GM21529 (cell line): ENCODE measurements at regions not wholly inside any gene's neighbourhood (a gene's known extent, or its start where the extent isn't known, plus 50 kb on each side); places are given as distances from the start of the nearest gene placed in this dataset.
"Not testable (repeated sequence)": the region's sequence is repeated elsewhere in the genome, so short reads cannot be mapped to it uniquely, and the experiment has no call there.

Experiments used
- ATAC-seq: cut with Tn5 transposase; IDR thresholded peaks from one replicate; pipeline ENCODE4 v1.9.1; 2021; ENCODE audit not compliant: unreplicated experiment

GRCh38 chr13:111658145-111659100 lies 338.0 kb downstream of the TEX29 start:
- ATAC-seq, result no peak

GRCh38 chr13:111659219-111659775 lies 338.9 kb downstream of the TEX29 start:
- ATAC-seq, result no peak

- ATAC-seq, result no peak
Observed at GRCh38 chr13:111659842-111660241, 339.4 kb downstream of the TEX29 start.

- ATAC-seq, result no peak
Observed at GRCh38 chr13:111661052-111661451, 340.6 kb downstream of the TEX29 start.

- no peak for ATAC-seq
Observed at GRCh38 chr13:111661776-111662175, 341.3 kb downstream of the TEX29 start.

- no peak for ATAC-seq
Observed at GRCh38 chr13:111662451-111662850, 342.0 kb downstream of the TEX29 start.

GRCh38 chr13:111662895-111663294 lies 342.5 kb downstream of the TEX29 start:
- no peak for ATAC-seq

- no peak for ATAC-seq
Observed at GRCh38 chr13:111663505-111663904, 343.1 kb downstream of the TEX29 start.

- no peak for ATAC-seq
Observed at GRCh38 chr13:111663953-111664421, 343.5 kb downstream of the TEX29 start.

- ATAC-seq, result no peak
Observed at GRCh38 chr13:111664696-111665095, 344.3 kb downstream of the TEX29 start.

GRCh38 chr13:111665691-111666095 lies 345.3 kb downstream of the TEX29 start:
- ATAC-seq, result no peak

- no peak for ATAC-seq
Observed at GRCh38 chr13:111666164-111666776, 345.8 kb downstream of the TEX29 start.

- ATAC-seq, result no peak
Observed at GRCh38 chr13:111667757-111668156, 347.3 kb downstream of the TEX29 start.

- no peak for ATAC-seq
Observed at GRCh38 chr13:111668451-111668850, 348.0 kb downstream of the TEX29 start.

GRCh38 chr13:111672198-111672597 lies 351.8 kb downstream of the TEX29 start:
- not testable (repeated sequence) for ATAC-seq

GRCh38 chr13:111678120-111678882 lies 357.9 kb downstream of the TEX29 start:
- ATAC-seq, result not testable (repeated sequence)

GRCh38 chr13:111679645-111680044 lies 359.2 kb downstream of the TEX29 start:
- ATAC-seq, result not testable (repeated sequence)

- not testable (repeated sequence) for ATAC-seq
Observed at GRCh38 chr13:111680100-111680499, 359.7 kb downstream of the TEX29 start.

- ATAC-seq, result not testable (repeated sequence)
Observed at GRCh38 chr13:111692028-111692427, 371.6 kb downstream of the TEX29 start.

- not testable (repeated sequence) for ATAC-seq
Observed at GRCh38 chr13:111696121-111696520, 370.8 kb upstream of the SOX1 start.

- ATAC-seq, result not testable (repeated sequence)
Observed at GRCh38 chr13:111702059-111702458, 364.9 kb upstream of the SOX1 start.
